Stimulated activated CD8-positive, alpha-beta memory T cell treated with anti-CD3 and anti-CD28 coated beads, Interleukin-4, amount 100 ng/mL, for 24 hours (primary cell): ENCODE measurements at regions not wholly inside any gene's neighbourhood (a gene's known extent, or its start where the extent isn't known, plus 50 kb on each side); places are given as distances from the start of the nearest gene placed in this dataset.

Experiments used
- DNase-seq: peaks from one replicate; pipeline ENCODE4 v3.0.0-alpha.2; 2020; ENCODE audit warnings: low read depth

DNA sequence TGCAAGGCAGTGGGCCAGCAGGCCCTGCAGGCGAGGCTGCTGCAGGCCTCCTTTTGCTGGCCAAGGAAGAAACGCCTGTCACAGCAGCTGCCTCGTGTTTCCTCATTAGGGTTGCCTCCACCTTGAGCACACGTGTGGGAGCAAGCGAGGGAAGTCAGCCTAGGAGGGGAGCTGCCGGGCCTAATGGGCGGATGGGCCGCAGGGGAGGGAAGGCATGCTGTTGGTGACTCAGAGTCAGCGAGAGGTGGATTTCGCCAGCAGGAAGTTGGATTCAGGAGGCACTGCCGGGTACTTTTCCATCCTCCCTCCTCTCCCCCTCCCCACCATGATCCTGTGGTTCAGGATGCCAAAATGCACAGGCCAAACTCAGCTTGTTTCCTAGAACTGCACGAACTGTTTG lies 498.7 kb downstream of the METTL15 start:
- no peak for DNase-seq

DNA sequence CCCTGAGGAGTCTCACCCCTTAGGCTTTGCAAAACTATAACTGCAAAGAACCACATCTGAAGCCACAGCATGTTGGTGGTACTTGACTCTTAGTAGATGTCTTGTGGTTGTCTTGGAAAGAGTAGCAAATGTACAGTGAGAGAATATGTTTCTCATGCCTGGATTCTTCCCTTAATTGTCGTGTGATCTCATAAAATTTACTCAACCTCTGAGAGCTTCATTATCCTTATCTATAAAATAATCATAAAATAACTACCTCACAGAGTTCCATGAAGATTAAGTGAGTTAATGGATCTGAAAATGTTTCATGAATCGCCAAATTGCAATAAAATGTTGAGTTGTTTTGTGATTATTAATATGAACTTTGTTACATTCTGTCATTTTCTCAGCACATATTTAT lies 491.5 kb downstream of the METTL15 start:
- no peak for DNase-seq

DNA sequence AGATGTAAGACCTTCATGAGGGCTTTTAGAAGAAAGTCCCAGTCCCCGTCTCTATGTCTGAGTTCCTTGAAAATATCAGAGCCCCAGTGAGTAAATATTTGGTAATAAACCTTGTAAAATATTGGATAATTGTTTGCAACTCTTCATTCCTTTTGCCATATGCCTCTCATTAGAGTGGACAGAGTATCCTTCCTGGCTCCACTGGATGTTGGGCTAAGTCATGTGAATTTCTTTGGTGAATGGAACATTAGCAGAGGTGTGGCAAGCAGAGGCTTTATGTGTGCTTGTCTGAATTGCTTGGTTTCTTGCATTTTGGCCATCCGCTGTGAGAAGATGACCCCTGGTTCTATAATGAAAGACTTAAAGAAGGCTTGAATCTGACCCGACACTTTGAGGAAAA lies 490.3 kb downstream of the METTL15 start:
- no peak for DNase-seq

DNA sequence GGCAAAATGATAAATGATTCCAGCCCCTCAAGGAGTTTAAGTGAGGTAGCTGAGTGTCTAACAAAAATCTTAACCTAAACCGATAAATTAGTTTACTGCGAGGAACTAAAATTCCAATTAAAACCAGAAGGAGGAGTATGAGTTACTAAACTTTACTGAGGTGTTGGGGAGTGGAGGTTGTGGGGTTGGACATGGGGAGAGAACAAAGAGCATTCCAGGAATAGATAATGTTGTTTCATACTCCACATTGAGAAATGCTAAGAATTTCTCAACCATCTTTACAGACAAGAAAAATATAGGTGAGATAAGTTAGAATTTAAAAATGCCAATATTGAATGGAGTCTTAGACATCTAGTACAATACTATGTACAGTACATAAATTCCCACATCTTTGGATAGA lies 488.6 kb downstream of the METTL15 start:
- DNase-seq = no peak

DNA sequence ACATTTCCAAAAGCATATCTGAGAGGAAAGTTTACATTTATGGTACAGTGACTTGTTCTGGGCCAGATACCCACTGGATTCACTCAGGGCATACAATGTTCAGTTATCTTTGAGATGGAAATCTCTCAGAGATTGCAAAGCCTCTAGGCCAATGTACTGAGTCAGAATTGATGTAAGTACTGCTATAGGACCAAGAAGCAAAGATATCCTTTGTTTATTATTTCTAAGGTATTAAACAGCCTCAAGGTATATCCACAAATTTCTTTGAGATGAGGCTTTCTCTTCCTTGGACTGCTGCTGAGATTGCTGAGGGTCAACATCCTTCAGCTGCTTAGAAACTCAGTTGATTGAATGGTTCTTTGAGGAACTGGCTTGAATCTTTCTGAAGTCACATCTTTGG lies 484.0 kb downstream of the METTL15 start:
- DNase-seq = no peak

DNA sequence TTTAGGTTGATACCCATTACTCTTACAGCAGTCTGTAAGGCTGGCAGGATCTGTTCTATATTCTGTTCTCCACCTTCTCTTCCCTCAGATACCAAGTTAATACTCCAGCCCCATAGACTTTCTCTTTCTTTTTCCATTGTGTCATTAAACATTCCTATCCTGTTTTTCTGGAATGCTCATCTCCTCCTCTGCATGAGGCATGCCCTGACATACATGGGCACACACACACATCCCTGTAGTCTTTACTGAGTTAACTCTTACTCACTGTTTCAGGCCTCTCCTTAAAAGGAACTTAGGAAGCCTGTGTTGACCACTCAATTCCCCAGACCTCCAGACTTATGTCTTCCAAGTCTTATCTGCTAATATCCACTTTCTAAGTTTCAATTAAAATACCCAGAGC lies 476.8 kb downstream of the METTL15 start:
- DNase-seq = no peak

GRCh38 chr11:28582506-28582905 lies 474.3 kb downstream of the METTL15 start:
- no peak for DNase-seq

DNA sequence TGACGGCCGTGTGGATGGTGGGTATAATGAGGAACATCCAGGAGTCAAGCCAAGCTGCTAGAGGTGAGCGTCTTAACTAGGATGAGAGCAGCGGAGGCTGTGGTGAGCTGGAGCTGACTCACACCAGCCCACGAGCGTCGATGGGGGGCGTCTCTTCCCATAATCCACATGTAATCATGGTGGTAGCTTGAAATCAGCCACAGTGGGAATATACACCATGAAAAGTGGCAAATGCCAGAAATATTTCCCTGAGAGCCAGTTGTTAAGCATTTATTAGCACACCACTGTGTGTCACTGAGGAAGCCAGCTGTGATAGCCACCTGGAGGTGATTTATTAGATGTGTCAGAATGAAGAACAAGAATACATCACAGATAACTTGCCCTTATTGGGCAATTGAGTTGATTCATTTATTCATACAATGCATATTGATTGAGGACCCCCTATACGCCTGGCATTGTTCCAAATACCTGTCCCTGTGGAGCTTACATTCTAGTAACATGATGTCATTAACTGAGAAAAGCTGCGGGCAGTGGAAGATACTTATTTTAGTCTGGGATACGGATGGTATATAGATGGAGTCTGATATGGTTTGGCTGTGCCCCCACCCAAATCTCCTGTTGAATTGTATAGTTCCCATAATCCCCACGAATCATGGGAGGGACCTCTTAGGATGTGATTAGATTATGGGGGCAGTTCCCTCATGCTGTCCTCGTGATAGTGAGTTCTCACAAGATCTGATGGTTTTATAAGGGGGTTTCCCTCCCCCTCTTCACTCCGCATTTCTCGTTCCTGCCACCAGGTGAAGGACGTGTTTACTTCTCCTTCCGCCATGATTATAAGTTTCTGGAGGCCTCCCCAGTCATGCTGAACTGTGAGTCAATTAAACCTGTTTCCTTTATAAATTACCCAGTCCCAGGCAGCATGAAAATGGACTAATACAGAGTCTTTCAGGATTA lies 473.4 kb downstream of the METTL15 start:
- no peak for DNase-seq

DNA sequence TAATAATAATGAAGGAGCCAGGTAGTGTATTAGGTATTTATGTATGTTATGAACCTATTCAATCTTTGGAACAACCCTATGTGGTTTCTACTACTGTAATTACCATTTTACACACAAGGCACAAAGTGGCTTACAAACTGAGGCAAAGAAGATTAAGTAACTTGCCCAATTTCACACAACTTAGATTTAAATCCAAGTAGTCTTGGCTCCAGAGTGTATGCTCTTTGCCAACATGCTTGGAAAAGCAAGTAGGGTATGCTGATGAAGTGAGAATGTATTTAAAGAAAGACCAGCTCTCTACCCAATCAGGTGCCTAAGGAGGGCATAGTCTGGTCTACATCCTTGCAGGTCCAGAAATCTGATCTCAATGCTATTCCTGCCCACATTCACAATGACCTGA lies 463.2 kb downstream of the METTL15 start:
- no peak for DNase-seq

DNA sequence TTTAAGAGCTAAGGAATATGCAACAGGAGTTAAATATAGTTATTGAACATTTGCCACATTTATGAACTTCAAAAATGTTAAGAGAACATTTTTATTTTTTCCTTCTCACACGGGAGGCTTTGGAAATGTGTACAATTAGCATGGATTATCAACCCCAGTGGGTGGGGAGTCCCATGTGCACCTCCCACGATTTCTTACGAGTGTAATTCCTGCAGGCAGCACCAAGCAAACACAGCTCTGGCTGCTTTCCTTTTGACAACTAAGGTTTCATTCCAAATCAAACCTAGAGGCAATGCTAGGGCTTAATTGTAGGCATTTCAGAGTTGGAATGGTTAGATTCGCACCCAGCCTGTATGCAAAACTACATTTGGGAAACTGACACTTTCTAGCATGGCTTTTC lies 460.9 kb downstream of the METTL15 start:
- no peak for DNase-seq

- no peak for DNase-seq
Observed at GRCh38 chr11:28566339-28567089, 458.3 kb downstream of the METTL15 start.

- DNase-seq = no peak
Observed at GRCh38 chr11:28559492-28559891, 451.3 kb downstream of the METTL15 start.

GRCh38 chr11:28547321-28547741 lies 439.1 kb downstream of the METTL15 start:
- no peak for DNase-seq

DNA sequence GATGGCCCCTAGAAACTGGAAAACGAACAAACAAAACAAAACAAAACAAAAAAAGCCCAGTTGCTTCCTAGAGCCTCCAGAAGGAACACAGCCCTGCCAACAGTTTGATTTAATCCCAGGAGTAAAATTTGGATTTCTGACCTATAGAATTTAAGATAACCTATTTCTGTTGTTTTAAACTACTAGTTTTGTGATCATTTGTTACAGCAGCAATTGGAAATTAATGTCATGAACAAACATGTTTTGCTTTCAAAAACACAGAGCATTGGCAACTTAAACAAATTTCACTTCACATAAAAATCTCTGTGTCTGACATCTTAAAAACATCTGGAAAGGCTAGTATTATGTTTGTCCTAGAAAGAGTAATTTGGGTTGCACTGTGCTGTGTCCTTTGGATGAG lies 437.3 kb downstream of the METTL15 start:
- DNase-seq = no peak

GRCh38 chr11:28542561-28542960 lies 434.4 kb downstream of the METTL15 start:
- DNase-seq = no peak

GRCh38 chr11:28539239-28540030 lies 431.2 kb downstream of the METTL15 start:
- DNase-seq = no peak

GRCh38 chr11:28537822-28538221 lies 429.6 kb downstream of the METTL15 start:
- no peak for DNase-seq

DNA sequence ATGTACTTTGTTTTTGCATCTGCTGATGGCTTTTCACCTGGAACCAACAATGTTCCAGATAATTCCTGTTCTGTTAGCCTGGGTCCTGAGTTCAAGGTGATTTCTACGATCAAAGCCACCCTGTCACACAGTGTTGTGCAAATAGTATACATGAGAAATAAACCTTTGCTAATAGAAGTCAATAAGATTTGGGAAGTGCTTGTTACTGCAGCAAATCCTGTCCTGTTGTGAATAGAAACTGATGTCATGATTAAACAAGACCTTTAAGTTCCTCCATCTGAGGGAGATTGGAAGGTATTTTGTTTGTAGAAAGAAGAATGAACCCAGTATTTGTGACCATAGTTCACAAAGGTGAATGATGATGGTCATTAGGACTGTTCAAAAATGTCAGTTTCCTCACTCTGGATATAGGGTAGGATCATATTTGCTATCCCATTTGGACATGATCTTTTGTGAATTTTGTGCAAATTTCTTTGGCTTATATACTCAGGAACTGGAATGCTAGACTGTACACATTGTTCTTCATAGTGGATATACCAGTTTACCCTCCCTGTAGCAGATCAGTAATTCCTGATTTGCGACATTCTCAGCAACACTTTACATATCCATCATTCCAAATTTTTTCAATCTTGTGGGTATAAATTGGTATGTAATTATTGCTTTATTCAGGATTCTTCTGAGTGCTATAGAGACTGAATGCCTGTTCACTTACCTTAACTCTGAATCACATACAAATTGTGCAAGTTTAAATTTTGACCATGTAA lies 428.5 kb downstream of the METTL15 start:
- DNase-seq = no peak

- no peak for DNase-seq
Observed at GRCh38 chr11:28535677-28536076, 427.5 kb downstream of the METTL15 start.

GRCh38 chr11:28529540-28530410 lies 421.6 kb downstream of the METTL15 start:
- no peak for DNase-seq

- no peak for DNase-seq
Observed at GRCh38 chr11:28529046-28529445, 420.9 kb downstream of the METTL15 start.
